NCI-H1694 (cell line): ENCODE measurements at regions not wholly inside any gene's neighbourhood (a gene's known extent, or its start where the extent isn't known, plus 50 kb on each side); places are given as distances from the start of the nearest gene placed in this dataset.

Experiments used
- DNase-seq: peaks from one replicate; lab custom pipeline; 2025; lab: John Stamatoyannopoulos, UW

DNA sequence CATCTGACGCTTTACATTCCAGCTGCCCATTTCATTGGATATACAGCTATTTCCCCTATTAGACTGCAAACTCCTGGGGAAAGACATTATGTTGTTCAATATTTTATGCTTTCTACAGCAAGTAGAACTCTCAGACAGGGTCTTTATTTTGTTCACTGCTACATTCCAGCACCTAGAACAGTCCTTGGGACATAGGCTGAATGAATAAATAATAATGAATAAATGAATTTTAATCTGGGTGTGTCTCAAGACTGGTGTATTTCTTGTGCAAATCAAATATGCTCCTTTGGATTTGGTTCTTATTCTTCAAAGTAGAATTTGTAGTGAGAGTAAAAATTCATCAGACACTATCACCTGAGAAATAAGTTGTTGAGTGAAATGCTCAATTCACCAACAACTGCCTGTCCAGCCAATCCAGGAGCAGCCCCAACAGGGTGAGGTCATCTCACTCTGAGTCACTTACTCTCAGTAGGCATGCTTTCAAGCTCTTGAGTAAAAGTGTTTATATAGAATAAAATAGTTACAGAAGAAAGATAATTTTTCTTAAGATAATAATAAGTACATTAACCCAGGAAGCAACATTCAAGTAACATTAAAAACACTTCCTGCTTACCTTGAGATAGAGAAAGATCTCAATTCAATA lies 287.5 kb upstream of the NPVF start:
- DNase-seq = no peak

DNA sequence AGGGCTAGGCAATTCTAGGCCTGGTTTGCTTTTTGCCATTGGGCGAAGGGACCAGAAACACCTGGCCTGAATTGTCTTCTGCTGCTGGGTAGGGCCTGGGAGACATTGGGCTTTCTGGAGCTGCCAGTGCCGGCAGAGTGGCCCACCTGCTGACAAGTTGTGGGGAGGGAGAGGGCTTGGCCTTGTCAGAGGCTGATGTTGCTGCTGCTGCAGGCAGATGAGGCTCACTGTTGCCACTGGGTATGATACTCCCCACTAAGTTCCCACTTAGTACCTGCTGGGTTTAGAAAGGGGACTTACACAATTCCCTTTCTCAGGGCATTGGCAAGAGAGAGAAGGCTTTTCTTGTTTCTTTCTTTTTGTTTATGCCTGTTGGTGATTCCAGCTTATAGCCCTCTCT lies 289.6 kb upstream of the NPVF start:
- no peak for DNase-seq

DNA sequence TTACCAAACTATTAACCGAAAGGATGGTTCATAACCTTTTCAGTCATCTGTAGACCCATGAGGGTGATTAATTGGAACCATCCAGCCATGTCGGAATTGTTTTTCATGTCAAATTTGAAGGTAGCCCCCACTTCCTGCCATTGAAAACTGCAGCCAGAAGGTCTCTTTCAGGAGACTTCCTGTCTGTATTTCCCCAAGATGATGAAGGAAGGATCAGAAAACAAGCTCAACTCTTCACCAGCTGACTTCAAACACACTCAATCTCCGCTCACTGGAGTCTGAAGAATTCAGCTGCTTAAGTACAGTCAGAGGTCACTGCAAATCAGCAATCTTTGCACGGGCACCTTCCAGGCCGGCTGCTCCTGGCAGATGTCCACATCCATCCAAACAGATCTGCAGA lies 291.7 kb upstream of the NPVF start:
- DNase-seq = no peak

DNA sequence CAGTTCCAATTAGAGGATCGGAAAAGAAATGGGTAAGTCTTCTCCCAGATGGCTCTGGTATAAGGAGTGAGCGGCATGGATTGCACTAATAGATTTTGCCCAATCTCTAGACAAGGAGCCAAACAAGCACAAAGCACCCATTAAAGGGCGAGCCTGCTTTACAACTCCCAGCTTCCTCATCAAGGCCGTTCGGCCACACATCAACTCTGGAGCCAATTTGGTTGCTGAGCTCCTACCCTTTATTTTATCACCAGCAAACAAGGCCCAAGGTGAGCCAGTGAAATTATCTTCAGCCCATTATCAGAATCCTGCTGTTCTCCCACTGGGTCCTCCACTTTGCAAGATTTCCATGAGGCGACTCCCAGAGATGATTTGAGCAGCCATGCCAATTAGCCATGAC lies 292.2 kb upstream of the NPVF start:
- DNase-seq = no peak

DNA sequence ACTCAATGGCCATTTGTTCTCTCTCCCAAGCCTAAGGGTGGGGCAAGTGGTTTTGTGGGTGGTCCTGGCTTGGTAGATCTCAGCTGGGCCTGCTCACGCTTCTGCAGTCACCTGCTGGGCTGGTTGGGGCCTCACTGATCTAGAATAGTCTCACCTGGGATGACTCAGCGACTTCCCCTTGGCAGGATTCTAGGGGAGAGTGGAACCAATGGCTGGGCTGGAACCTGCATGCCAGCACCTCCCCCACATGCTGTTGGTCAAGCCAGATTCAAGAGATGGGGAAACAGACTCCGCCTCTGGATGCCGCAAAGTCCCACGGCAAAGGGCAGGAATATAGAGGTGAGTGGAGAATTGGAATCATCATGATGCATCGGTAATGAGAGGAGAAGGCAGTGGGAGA lies 292.9 kb upstream of the NPVF start:
- no peak for DNase-seq

DNA sequence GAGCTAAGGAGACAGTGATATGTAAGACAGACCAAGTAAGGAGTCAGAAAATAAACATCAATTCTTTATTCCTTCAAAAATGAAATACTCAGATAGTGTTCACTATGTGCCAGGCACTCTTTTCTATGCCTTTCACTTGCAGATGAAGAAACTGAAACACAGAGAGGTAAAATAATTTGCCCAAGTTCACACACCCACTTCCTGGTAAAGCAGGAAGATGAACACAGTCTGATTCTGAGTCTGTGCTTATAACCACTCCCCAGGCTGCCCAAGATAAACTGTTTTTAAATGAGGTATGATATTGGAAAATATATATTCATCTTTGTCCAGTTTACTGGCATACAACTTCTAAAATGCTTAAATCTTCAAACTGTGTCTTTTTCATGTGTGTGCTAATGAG lies 294.4 kb upstream of the NPVF start:
- no peak for DNase-seq

DNA sequence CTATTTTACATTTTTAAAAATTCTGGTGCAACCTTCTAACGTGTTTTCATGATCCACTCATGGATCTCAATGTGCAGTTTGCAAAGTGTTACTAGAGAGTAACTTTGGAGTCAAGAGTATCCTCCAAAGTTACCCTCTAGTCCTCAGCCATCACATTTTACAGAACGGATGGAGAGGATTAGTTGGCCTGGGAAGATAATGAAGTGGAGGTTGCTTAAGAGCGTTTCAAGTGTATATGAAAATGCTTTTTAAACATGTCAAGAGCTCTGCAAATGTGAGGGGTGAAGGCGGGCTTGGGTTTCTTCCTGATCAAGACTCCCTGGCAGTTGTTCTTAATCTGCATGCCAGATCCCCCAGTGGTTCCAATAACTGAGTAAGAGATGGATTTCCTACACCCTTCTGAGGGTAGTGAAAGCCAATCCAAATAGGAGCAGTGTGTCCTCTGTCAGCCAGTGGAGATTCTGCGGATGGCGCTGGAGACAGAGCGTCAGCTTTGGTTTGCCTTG lies 299.4 kb upstream of the NPVF start:
- no peak for DNase-seq

DNA sequence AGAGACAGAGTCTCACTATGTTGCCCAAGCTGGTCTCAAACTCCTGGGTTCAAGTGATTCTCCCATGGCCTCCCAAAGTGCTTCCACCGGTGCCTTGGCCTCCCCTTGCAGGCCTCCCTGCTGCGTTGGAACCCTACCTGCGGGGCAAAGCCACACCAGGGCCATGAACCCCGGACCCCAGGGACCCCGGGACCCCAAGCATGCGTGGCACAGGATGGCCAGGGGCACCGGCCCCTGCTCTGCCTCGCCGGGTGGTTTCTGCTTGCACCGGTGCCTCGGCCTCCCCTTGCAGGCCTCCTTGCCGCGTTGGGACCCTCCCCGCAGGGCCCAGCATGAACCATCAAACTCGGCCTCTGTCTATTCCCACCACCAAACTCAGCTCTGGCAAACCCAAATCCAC lies 301.0 kb upstream of the NPVF start:
- DNase-seq = no peak

DNA sequence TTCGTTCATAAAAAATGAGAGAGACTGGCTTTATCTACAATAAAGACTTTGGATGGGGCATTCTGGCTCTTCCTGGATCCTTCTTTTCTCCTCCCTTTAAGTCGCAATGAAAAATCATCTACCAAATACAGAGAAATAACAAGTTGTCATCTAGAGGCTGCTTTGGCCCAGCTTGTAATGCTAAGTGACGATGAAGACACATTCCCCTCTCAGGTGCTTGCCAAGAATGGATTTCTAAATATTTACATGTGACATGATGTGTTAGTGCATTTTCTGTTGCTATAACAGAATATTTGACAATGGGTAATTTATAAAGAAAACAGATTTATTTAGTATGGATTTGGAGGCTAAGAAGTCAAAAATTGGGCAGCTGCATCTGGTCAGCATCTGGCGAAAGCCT lies 308.6 kb upstream of the NPVF start:
- DNase-seq = no peak

DNA sequence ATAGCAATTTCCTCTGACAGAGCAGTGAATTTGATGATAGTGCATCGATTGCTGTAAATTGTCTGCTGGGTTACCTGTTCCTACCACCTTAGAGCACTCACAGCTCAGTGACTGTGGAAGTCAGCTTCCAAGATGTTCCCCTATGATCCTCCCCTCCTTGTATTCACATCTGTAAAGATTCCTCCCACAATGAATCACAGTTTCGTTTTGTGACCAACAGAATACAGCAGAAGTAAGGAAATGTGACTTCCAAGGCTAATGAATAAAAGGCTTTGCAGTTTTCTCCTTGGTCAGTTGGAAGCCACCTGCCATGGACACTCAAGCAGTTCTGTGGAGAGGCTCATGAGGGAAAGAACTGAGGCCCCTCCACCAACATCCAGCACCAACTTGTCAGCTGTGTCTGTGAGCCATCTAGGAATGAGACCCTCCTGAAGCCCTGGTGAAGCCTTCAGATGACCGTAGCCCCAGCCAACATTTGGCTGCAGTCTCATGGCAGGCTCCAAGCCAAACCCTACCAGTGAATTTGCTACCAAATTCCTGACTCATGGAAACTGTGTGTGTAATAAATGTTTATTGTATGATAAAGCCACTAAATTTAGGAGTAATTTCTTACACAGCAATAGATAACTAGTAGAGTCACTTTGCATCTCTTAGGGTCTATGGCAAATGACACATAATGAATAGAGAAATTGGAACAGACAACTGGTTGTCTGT lies 309.5 kb upstream of the NPVF start:
- DNase-seq = no peak

DNA sequence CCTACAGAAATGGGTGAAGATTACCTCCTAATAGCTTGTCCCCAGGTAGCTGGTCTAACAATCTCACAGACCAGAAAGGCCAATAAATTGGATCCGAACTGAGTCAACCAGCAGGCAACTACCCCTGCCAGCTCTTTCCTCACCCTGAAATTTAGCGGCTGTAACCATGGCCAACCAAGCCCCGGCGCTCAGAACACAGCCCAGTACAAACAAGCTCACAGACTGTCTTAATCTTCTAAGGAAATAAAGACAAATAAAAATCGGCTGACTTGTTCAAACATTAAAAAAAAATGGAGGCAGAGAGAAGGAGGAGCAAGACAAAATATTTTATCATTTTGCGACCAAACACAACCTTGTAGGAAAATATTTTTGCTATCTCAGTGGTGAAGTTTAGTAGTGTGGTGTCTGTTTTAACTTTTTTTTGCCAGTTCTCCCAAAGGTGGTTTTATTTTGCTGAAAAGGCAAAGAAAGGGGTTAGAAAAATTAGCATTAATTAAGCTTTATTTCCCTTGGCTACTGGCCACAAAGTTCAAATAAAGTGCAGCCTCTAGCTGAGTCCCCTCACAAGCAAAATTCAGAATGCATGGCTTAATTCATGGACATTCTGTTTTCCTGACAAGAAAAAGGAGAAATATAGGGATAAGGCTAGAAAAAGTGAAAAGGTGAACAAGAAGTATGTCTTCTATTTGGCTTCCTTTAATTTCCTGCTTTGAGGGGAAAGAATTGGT lies 313.0 kb upstream of the NPVF start:
- no peak for DNase-seq

DNA sequence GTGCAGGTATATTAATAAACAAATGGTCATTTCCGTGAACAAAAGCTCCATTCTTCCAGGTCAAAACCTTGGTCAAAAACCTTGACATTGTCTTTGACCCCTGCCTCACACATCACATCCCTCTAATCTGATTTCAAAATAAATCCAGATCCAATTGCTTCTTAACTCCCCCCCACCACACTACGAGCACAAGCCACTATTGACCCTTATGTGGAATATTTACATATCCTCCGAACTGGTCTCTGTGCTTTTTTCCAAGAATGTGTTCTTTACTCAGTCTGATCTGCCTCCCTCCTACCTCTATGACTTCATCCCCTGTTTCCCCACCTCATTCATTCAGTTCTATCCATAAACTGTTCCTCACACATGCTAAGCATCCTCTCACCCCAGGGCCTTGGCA lies 313.6 kb upstream of the NPVF start:
- no peak for DNase-seq

DNA sequence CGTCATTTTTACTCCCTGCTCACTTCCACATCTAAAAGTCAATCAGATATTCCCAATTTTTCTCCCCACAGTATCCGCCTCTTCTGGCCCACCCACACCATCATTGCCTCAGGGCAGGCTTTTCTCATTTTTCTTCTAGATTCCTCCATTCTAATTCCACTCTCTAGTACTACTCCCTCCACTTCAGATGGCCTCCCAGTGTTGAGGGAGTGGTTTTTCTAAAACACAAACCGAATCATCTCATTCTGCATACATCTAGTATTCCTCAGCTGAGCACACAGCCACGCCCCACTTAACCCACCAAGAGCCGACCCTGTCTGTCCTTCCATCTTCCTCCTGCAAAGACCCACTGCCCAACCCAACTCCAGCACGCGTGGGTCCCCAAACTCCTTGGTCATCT lies 314.9 kb upstream of the NPVF start:
- DNase-seq = no peak

DNA sequence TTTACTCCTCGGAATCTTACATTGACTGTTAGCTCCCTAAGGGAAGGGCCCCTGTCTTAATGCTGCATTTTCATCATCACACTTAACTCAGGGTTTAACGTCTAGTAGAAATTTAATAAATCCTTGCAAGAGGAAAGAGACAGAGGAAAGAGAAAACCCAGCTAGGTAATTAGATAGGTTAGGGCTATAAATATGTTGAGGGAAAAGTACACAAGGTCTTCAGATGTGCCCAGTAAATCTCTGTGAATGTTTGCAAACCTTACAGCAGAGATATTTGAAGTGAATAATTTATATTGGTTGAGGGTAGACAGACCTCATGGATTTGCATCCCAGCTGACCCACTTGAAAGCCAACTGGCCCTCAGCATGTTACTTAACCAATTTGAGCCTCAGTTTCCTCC lies 315.5 kb upstream of the NPVF start:
- no peak for DNase-seq

DNA sequence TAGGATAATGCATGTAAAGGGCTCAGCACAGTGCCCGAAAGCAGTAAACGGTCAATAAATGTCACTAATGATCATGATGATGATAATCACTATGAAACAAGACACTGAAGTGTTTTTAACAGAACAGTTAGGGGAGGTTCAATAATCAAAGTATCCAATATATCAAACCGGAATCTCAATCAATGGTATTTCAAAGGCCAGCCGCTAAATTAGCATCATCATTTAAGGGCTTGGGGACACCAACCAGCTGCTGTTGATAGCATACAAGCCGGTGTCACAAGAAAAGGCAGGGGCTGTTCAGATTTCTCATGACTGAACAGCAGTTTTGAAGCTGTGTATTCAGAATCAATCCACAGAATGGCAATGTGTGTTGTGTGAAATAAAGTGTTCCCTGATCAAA lies 316.0 kb upstream of the NPVF start:
- no peak for DNase-seq

DNA sequence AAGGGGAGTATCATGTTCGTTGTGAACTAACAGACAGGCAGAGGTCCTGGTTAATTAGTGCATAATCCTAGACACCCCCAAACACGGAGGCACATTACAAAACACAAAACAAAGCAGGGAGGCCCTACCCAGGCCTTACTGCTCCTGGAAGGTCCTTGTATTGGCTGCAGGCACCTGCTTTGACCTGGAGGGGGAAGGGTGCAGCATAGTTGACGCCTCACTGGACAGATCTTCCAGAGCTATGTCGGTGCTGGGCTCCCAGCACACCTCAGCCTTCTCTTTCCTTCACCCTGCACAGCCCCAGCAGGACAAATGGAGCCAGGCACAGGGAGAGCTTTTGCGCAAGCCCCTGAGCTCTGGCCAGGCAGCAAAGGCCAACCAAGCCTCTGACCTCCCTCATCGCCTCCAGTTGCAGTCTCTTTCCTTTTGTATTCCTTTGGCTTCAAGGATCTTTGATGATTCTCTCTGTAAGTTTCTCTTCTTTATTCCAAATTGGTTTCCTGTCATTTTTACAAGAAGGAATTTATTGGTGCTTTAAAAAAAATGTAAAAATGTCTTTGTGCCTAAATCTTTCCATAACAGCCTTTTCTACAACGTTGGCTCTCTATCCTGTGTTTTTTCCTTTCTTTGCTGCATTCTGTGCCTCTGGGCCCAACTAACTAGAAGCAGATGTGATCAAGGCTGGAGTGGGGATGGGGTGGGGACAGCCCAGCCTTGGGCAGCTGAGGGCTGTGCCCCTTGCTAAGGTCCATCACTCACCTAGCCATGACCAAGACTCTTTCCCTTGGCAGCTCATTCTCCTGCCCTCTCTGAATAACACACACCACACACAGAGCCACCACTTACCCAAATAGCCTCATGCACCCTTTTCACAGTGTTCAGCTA lies 317.1 kb upstream of the NPVF start:
- DNase-seq = no peak

DNA sequence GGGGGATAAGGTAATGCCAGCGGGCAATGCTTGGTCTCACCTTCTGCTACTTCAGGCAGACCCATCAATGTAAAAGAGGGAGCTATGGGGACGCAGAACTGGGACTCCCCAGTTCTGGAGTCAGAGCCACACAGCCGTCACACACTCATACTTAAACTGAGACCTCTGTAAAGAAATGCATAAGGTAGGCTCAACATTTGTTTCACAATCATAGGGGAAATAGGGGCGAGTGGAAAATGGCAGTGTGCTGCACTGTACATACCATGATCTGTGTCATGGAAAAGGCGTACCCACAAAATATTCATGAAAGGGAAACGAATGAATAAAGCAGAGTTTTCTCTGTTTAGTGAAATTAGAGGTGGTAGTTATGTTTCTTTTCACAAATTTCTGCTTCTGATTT lies 318.0 kb upstream of the NPVF start:
- DNase-seq = no peak

DNA sequence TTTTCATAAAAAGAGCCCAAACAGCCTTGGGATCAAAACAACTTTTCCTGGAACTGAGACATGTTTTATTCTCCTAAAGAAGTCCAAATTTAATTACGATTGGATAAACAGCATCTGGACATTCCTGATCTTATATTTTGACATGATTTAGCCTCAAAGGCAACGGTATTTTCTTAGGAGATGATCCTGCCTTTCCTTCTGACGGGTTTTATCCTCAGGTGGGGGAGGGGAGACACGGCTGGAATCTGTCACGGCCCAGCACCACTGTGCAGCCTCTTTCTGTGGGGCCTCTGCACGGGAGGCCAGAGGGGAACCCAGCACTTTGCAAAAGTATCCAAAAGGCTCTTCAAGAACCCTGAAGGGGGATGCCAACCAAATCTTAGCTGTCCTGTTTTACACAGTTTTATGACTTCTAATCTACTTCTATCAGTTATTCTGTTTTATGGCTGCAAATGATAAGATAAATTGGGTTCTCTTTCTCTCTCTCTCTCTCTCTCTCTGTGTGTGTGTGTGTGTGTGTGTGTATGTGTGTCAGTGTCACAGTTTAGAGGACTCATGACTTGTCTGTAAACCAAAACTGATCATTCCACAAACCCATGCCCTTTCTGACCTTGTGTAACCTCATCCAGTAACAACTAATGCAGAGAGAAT lies 321.1 kb upstream of the NPVF start:
- no peak for DNase-seq

DNA sequence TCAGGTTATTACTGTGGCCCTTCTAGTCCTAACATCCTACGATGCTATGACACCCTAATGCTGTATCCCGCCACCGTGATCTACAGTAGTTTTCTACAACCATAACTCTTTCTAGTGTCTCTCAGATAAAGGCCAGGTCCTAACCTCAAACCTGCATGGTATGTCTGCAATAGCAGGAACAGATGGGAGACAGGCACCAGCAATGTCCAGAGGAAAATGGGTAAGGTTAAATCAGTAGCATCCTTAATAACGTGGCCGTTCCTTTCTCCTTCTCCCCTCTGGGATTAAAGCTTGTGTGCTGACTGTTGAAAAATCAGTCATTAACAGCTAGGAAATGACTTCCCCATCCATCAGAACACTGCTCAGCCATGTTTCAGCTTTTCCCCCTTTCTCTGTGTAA lies 321.9 kb upstream of the NPVF start:
- DNase-seq = no peak

DNA sequence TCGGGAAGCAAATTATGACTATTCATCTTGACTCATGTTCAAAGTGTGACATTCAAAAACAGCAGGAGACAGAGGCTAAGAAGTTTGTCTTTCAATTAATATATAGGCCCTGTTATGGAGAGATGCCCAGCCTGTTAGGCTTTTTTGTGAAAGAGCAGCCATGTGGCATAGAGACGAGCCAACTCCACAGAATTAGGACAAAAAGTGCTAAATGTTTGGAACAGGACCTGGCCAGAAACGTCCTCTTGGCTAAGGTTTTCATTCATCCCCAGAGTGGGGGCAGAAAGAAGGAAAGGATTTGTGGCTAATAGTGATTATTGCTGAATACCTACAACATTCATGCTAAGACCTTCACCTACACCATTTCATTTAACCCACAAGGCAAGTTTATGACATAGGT lies 324.7 kb upstream of the NPVF start:
- no peak for DNase-seq

DNA sequence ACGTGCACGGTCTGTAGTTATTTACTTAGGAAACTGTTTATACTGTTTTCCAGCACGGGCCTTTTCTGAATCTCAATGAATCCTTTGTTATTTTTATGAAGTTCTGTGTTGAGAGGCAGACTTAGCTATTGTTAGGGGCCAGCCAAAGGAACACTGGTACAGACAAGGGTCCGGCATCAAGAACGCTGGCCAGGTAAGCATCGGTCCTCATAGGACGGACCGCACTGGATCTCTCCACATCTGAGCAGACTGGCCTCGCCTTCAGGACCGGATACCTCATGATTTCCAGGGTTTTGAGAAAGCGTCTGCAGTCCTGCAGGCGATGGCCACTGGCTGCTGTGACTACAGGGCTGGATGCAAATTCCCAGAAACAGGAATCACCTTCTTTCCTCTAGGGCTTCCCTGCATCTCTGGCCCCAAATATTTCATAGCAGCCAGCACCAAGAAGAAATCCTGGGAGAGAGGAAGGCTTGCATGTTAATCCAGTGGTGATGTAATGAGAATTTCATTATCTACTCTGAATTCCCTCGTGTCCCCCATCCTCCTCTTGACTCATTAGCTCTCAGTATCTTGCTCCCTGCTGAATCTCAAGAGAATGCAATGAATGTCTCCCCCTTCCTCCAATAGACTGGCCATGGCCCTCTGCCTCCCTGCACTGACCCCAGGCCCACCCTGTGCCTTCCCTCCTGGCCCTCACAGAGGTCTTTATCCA lies 325.4 kb upstream of the NPVF start:
- DNase-seq = no peak
